OCI-LY3 (cell line): ENCODE measurements at regions not wholly inside any gene's neighbourhood (a gene's known extent, or its start where the extent isn't known, plus 50 kb on each side); places are given as distances from the start of the nearest gene placed in this dataset.

Experiments used
- CTCF ChIP-seq: fragments of 200-600, 300-600 bp; sonication (generic); IDR thresholded peaks from 2 replicates; pipeline ENCODE4 v1.5.1; 2014; ENCODE audit warnings: antibody characterized with exemption, low read length, low read depth
- EZH2phosphoT487 ChIP-seq: fragments of 200-600 bp; shearing (Covaris generic); IDR thresholded peaks from 2 replicates; pipeline ENCODE4 v1.6.1; 2018; ENCODE audit warnings: antibody characterized with exemption, mixed run types, low read depth

- TF ChIP-seq CTCF: no peak
- no peak for TF ChIP-seq EZH2phosphoT487
Measured at GRCh38 chr6:85322446-85323105, 127.3 kb upstream of the NT5E start.
